T-helper 9 cell (primary cell): ENCODE measurements at regions not wholly inside any gene's neighbourhood (a gene's known extent, or its start where the extent isn't known, plus 50 kb on each side); places are given as distances from the start of the nearest gene placed in this dataset.
"Not testable (repeated sequence)": the region's sequence is repeated elsewhere in the genome, so short reads cannot be mapped to it uniquely, and the experiment has no call there.

Source experiments
- DNase-seq: peaks from one replicate; pipeline ENCODE4 v3.0.0-alpha.2; 2020

DNA sequence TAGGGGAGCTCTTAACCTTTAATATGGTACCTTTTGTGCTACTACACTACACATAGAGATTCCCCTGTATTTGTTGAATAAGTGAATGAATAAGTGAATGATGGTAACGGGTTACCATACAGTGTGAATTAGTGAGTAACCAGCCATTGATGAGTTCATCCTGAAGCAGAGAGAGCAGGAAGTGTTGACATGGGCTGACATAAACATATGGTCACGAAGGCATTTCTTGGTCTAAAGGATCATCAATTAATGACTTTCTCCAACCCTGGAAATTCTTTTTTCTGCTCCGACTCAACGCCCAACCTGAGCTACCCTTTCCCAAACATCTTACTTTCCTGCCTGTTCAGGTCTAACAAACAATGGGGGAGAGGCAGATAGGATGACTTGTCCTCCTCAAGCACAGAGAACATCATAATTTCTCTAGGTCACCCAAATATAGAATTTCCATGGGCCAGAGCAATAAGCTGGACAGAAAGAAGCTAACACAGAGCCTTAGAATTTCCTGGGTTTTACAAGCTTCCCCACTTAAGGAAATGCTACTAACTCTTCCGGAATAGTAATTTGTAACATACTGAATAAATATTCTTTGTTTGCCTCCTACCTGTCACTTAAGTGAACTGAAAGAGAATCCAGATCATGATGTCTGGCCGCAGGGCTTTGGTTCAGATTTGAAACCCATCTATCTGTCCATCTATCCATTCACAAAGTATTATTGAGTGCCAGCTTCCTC, 114.7 kb upstream of the NGF start:
- DNase-seq = no peak

GRCh38 chr1:115450501-115451040, 112.5 kb upstream of the NGF start:
- no peak for DNase-seq

- DNase-seq = no peak
Measured at GRCh38 chr1:115448282-115449044, 110.4 kb upstream of the NGF start.

- DNase-seq = no peak
Measured at GRCh38 chr1:115447672-115448071, 109.6 kb upstream of the NGF start.

DNA sequence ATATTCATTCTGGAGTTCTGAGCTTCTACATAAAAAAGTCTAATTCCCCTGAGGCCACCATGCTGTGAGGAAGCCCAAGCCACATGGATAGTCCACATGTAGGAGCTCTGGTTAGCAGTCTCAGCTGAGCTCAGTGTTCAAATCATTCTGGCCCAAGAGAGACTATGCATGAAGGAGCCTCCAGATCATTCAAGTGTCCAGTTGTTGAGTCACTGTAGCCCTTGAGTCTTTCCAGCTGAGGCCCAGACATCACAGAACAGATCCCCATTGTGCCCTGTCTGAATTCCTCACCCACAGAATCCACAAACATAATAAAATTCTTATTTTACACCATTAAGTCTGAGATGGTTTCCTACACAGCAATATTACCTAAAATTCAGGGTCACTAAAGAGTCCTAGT, 107.0 kb upstream of the NGF start:
- DNase-seq = no peak

DNA sequence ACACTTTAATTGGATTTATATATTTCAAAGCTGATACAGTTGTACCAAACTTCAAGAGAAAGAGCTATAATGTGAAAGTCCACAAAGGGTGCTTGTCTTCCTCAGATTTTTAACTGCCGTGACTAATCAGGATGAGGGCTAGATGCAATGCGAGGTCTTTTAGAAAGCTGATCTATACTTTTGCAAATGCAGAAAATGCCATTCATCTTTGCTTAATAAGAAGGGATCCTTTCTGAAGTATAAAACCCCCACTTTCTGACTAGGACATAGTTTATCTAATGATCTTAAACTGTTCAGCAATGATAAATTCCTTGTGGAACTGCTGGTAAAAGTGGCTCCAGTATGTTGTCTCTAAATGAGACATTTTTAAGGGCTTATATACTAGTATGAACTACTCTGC, 102.7 kb upstream of the NGF start:
- DNase-seq = no peak

DNA sequence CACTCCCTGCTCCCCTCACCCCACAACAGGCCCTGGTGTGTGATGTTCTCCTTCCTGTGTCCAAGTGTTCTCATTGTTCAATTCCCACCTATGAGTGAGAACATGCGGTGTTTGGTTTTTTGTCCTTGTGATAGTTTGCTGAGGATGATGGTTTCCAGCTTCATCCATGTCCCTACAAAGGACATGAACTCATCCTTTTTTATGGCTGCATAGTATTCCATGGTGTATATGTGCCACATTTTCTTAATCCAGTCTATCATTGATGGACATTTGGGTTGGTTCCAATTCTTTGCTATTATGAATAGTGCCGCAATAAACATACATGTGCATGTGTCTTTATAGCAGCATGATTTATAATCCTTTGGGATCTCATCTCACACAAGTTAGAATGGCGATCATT, 101.5 kb upstream of the NGF start:
- DNase-seq = not testable (repeated sequence)

DNA sequence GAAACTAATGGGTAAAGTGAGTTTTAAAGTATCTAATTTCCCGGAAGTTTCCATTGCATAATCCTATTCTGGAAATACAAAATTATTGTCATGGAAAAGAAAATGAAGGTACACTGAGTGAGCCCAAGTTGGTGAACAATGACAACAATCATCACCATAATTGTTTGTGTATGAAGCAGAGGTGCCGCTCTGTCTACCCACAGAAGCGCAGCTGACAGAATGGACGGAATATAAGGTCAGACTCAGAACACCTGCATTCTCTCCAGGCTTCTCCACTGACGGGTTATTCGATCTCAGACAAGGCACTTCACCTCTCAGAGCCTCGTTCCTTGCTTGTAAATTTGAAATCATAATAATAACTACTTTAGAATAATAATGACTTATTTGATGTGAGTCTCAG, 99.1 kb upstream of the NGF start:
- DNase-seq = no peak

GRCh38 chr1:115436596-115436995, 98.5 kb upstream of the NGF start:
- no peak for DNase-seq

DNA sequence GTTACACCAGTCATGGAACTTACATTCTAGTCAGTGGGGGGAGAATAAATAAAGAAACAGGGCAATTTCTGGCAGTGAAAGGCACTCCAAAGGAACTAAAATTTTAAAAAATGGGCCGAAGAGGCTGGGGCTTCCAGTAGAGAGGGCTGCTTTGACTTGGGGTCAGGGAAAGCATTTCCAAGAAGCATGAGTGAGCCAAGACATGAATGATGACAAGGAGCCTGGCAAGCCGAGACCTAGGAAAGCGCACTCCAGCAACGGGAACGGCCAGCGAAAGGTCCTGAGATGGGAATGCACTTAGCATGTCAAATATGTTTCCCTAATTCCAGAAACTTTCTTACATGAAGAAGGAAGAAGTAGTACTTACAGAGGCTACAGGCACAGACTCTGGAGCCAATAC, 95.4 kb upstream of the NGF start:
- no peak for DNase-seq

DNA sequence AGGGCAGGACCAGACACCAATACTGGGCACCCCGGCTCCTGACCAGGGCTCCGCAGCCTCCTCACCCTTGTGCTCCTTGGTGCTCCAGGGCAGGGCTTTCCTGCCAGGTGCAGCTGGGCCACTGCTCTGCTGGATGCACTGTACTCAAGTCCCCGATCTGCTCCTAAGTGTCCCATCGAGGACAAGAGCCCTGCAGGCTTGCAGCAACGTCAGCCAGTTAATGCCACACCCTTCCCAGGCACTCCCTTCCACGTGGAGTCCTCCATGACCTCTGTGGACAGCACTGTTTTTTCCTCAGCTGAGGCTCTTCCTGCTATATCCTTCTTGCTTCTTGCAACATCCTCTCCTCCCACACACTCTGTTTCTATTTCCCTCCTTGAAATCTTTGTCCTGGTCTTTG, 94.0 kb upstream of the NGF start:
- no peak for DNase-seq

DNA sequence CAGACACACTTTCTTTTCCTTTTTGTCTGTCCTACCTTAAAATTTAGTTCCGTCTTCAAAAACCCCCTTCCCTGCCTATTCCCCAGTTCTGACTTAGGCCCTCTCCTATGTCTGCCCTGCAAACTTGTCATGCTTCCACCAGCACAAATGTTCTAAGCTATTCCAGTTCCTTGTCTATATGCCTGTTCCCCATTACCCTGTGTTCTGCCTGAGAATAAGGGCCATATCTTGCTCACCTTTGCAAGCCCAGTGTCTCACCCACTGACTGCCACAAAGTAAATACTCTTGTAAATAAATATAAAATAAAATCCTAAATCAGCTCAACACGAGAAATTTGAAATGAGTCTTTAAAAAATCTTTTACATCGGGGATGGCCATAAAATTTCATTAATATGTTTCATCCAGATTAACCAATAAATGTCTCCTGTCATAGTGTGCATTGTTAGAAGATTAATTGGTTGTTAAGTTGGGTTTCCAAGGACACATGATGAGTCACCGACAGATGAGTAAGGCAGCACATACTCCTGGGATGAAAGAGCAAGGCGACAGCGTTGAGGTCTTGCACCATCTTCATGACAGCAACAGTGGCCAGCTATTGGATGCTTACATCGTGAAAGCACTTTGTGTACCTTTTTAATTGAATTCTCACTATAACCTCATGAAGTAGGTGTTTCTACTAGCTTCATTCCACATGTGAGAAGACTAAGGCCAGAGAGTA, 92.6 kb upstream of the NGF start:
- DNase-seq = no peak

GRCh38 chr1:115429884-115430283, 91.8 kb upstream of the NGF start:
- DNase-seq = no peak

GRCh38 chr1:115429241-115429640, 91.2 kb upstream of the NGF start:
- no peak for DNase-seq

GRCh38 chr1:115428676-115429075, 90.6 kb upstream of the NGF start:
- DNase-seq = no peak

GRCh38 chr1:115428256-115428655, 90.2 kb upstream of the NGF start:
- no peak for DNase-seq

GRCh38 chr1:115426956-115427355, 88.9 kb upstream of the NGF start:
- DNase-seq = no peak

- DNase-seq = no peak
Measured at GRCh38 chr1:115426231-115426771, 88.3 kb upstream of the NGF start.

DNA sequence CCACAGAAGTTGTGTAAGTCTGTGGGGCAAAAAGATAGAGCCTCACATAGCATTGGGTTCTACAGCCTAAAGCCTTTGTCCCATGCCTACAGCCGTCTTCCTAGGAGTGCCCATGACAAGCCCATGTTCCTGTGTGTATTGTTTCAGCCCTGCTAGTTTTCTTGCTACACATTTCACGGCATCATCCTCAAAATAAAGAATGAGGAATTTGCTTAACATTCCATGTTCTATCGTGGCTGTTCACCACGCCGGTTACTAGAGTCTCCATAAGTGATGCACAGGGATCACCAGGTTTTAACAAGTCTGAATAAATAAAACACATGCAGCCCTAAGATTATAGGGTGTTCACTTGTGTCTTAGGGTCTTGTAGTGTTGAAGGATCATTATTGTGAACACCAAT, 87.4 kb upstream of the NGF start:
- no peak for DNase-seq

DNA sequence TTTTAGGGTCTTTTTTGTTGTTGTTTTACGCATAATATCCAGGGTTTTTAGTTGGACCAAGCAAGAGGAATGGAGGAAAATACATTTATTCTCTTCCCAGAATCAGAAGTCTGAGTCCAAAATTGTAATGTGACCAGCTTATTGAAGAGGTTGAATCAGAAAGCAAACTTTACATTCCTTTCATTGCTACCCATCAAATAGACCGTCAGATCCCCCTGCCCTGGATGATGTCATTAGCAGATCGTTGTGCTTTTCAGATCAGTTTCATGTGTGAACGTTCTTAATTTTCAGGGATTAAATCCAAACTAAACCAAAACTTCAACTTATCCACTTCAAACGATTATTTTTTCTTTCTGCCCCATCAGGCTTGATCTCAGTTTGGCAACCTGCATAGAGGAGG, 85.7 kb upstream of the NGF start:
- no peak for DNase-seq

- no peak for DNase-seq
Measured at GRCh38 chr1:115419571-115419970, 81.5 kb upstream of the NGF start.

DNA sequence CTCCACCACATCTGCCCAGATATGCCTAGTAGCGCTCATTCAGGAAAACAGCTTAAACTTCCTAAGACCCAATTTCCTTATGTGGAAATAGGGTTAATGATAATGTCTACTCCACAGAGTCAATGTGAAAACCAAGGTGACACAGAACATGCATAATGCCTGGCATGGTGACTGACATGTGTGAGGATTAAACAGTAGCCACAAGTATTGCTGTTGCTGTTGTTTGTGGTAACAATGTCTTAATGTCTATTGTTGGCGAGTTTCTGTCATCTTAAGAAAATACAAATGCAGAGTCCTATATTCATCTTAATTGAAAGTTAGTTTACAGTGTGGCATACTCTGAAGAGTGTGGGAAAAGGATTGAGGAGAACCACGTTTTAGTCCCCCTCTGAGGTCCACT, 75.6 kb upstream of the NGF start:
- no peak for DNase-seq

DNA sequence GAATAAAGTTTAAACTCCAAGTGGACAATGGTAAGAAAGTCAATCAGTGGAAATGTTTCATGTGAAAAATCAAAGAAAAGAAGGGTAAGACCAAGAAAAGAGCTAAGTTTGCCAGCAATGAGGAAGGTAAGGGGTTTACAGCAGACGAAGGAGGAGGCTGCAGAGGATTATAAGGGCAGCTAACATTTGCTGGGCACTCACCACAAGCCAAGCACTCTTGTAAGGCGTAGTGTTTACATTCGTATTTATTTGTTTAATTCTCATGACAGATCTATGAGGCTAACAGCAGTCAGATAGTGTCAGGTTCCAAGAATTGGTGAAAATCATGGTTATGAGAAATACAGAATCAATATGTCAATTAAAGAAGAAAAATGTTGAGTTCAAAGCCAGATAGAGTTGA, 75.2 kb upstream of the NGF start:
- DNase-seq = no peak
